Hematopoietic multipotent progenitor cell treated with erythropoietin and hydrocortisone succinate and interleukin-3 and kit ligand, for 15 days (in vitro differentiated cells): ENCODE measurements at regions not wholly inside any gene's neighbourhood (a gene's known extent, or its start where the extent isn't known, plus 50 kb on each side); places are given as distances from the start of the nearest gene placed in this dataset.

Experiments used
- DNase-seq: peaks from one replicate; pipeline ENCODE4 v3.0.0-alpha.2; 2015; ENCODE audit warnings: low spot score

- no peak for DNase-seq
Observed at GRCh38 chr7:47147213-47147631, 434.7 kb downstream of the TNS3 start.

DNA sequence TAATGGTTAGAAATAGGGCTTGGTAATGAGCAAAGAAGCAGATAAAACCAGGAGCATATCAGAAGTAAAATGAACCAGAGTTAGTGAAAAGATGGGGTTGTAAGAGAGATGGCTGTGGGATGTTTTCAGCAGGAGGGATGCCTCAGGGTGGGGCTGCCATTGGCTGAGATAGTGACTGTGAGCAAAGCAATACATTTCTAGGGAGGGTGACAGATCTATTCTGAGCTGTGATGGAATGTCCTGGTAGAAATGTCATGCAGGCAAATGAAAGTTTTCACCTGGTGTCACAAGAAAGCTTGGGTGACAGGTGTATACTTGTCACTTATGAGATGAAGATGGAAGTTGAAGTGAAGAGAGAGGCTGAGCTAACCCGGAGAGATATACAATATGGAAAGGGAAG, 435.9 kb downstream of the TNS3 start:
- DNase-seq = no peak

GRCh38 chr7:47145186-47145725, 436.7 kb downstream of the TNS3 start:
- no peak for DNase-seq

DNA sequence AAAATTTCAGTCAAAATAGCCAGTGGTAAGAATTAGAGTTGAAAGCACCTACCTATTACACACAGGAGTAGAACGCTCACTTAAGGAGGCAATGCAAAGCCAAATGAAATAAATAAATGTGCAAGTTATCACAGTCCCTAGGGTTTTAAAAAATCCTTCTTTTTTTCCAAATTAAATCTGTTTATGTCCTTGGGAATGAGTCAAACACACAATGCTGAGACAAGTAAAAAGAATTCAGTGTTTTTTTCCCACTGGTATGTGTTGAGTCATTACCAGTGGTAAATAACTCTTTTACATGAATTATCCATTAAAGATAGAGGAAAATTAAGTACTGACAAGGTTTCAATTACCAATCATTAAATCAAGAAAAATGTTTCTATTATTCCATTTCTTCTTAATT, 438.6 kb downstream of the TNS3 start:
- no peak for DNase-seq

DNA sequence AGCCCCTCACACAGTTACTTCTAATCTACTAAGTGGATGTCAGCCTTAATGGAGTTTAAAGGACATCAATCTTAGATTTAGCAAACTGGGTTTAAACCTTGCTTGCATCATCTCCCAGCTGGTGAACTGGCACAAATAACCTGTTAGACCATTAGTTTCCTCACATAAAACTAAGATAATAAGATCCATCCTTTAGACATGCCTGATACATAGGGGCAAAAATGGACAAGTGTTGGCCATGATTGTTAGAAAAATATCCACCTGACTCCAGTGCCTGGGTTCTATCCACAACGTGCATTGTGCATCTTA, 439.1 kb downstream of the TNS3 start:
- DNase-seq = no peak

DNA sequence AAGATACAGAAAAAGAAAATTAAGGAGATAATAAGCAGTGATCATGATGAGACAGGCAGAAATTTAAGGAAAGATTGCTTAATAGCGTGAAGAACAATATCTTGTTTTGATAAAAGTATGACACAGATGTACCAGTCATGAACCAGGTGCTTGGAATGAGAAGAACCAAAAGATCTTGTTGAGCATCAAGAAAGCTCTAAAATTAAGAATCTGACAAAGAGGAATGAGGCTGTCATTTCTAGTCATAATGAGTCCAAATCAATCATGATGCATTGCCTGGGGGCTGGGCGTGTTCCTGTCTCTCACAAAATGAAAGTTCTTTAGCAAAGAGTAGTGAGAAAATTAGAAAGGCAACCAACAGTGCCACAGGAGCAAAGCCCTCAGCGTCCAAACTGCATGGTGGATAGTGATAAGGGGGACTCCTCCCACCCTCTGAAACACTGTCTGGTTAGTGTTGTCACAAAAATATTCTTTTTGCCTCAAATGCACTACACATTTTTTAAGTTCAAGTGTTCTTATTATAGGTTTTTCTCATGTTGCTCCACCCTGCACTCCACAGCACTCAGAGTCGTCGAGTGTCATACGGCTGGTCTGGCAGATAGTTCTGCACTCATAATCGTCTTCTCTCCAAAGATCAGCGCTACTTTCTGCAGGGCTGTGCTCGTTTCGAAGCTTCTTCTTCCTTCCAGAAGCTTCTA, 439.6 kb downstream of the TNS3 start:
- DNase-seq = peak; percentile 37

GRCh38 chr7:47132471-47132870, 449.4 kb downstream of the TNS3 start:
- DNase-seq = no peak

DNA sequence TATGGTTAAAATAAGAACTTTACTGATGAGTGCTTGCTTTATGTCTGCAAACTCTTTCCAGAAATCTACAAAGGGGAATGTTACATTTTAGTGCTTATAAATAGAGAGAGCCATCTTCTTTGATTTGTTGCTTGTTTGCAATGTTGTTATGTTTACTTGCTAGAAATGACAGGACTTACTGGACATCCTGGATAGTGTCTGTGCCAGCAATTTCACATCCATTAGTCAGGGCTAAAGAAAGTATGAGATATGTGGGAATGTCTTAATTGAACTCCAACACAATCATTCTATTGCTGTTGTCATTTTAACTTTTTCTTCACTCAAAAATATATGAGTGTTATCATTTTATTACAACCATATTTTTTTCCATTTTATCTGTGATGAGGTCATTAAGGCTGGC, 453.2 kb downstream of the TNS3 start:
- no peak for DNase-seq

- no peak for DNase-seq
Observed at GRCh38 chr7:47125529-47125928, 456.4 kb downstream of the TNS3 start.

- no peak for DNase-seq
Observed at GRCh38 chr7:47119261-47119865, 462.5 kb downstream of the TNS3 start.

DNA sequence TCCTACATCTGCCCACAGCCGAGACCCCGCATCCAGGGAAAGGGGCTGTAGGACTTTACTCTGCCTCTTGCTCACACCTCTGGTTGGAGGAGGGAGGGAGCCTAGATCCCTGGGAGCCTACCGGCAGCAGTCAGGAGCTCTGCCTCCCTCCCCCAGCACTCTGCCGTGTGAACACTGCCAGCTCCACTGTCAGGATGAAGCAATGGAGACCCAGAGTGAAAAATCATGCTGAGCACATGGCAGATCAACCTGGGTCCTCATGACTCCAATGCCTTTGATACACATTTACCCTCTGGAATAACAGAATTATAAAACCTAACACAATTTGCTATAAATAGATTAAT, 477.7 kb downstream of the TNS3 start:
- no peak for DNase-seq

DNA sequence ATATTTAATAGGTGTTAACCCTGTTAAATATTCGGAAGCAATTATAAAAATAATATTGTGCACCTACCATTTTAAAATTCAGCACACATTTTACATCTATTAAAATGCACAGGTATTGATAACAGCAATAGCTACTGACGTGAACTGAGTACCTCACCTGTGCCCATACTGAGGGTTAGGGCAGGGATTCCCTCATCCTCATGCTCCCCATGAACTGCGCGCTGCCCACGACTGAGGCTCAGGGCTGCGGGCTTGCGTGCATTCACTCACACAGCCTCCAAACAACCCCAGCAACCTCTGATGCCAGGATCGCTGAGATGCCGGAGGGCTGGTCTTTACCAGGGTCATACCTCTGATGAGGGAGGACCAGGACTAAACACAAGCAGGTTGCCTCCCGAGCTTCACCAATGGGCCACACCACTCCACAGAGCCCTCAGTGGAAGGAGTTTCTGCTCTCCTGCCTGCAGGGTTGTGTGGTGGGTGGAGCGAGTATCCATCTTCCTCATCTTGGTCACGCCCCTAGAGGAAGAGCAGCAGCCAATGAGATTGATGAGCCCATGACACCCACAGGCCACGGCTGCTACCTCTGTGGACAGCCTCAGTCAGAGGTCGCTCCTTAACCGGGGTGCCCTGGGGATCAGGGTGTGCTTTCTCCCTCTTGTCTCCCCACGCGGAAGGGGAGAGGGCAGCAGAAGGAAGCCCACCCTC, 478.3 kb downstream of the TNS3 start:
- no peak for DNase-seq

DNA sequence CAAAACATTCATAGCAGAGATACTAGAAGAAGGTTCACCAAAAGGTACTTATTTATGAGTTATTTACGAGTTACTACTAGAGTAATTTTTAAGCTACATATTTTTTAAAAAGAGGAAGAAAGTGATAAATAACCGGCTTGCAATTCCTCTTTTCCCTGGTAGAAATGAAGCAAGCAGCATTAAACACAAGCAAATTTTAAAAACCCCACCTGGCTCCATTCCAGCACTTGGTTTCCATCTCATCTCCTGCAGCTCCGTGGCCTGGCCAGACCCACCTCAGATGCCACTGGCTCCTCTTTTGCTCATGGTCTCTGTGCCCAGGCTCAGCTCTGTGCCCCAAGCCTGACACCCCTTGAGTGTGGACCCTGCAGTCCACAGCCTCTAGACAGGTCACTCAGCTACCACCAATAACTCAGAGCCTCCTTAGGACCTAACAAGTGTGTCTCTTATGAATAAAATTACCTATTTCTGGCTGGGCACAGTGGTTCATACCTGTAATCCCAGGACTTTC, 479.5 kb downstream of the TNS3 start:
- no peak for DNase-seq

DNA sequence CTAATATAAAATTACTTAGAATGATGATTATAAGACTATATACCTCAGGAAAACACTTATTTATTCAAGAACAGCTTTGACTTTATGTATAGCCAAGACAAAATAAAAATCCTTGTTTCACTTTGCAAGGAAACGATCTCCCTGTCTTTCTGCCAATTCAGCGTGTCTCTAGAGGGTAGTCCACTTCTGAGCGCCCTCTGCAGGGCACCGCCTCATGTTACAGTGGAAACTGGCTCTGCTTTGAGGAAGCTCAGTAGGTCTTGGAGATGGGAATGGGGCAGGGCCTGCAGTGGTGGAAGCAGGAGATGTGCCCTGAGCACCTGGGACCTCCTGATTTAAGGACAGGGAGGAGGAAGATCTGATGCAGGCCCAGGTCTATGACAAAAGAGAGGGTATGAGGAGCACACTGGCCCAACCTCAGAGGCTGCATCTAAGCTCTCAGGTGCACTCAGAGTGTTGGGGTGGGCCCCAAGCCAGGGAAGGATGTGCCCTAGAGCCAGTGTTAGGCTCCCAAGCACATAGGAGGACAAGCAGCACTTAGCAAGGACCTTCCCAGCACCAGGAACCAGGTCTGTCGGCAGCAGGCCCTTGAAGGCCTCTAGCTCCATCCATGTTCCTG, 481.0 kb downstream of the TNS3 start:
- peak; percentile 15 for DNase-seq

DNA sequence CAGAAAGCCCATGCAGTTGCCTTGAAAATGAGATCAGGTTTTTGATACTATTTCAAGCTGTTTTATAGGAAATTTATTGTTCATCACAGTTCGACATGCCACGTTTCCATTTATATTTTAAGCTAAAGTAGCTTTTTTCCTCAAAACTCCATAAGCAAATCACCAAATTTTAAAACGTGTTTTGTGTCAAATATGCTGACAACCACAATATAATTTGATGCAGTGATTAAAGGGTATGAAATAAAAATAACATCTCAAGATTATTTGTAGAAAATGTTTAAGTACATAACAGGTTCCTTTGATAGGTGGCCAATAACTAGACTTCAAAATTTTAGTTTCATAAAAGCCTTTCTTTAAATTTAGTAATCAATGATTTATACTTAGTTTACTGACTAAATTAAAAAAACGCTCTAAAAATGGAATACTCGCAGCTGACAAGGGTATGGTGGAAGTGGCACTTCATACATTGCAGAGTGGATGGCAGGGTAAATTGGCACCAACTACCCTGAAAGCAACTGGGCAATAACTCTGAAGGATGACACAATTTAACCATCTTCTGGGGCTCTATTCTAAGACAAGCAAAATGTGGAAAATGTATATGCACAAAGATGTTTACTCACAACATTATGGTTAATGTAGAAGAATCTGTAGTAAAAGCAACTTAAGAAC, 481.6 kb downstream of the TNS3 start:
- DNase-seq = no peak

DNA sequence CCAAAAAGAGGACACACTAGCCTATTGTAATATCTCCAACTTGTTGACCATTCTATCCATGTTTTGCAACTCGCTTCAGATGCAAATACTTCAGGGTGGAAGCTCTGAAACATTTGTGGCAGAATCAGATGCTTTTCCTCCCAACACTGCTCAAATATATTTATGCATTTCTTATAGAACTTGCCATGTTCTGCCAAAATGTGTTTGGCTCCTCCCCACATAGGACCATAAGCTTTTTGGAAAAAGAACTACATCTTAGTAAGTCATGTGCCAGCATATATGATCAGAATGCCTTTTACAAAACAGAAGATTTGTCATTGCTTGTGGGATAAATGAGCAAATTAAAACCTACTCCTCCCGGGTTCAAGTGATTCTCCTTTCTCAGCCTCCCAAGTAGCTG, 484.5 kb downstream of the TNS3 start:
- DNase-seq = no peak

- DNase-seq = no peak
Observed at GRCh38 chr7:47095946-47096345, 486.0 kb downstream of the TNS3 start.

DNA sequence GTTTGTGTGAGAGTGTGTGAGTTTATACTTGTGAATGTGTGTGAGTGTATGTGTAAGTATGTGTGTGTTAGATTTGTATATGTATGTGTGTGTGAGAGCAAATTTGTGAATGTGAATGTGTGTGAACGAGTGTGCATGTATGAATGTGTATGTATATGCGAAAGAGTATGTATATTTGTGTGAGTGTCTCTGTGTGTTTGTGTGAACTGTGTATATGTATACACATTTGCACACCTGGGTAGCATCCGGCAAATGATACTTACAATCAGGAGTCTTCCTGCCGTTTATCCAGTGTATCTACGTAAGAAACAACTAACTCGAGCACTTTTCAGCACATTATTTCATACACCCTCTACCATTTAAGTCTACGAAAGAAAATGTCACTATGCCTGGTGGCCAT, 487.4 kb downstream of the TNS3 start:
- no peak for DNase-seq

GRCh38 chr7:47093320-47094234, 488.3 kb downstream of the TNS3 start:
- DNase-seq = no peak

DNA sequence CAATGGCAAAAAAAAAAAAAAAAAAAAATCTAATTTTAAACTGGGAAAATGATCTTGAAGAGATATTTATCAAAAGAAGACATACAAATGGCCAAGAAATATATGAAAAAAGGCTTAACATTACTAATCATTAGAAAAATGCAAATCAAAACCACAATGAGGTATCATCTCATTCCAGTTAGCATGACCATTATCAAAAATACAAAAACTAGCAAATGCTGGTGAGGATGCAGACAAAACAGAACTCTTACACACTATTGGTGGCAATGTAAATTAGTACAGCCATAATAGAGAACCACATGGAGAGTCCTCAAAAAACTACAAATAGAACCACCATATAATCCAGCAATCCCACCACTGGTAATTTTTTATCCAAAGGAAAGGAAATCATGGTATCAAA, 489.6 kb downstream of the TNS3 start:
- no peak for DNase-seq

DNA sequence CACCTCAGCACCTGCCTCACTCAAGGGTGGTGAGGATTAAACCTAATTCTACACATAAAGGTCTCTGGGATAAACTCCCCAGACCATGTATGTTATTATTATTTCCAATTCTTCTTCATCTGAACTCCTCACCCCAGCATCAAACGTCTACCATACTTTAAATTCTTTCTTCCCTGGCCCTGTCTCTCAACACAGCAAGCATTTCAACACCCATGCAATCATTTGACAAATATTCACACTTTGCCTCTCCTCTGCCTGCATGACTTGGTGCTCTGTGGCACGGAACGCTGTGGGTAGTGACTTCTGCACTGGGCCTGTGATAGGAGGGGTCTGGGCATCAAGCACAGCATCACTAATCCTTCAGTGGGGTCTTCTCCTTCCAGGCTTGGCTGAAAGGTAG, 490.8 kb downstream of the TNS3 start:
- no peak for DNase-seq
